ENCODE measurements at regions not wholly inside any gene's neighbourhood (a gene's known extent, or its start where the extent isn't known, plus 50 kb on each side); places are given as distances from the start of the nearest gene placed in this dataset.

DNA sequence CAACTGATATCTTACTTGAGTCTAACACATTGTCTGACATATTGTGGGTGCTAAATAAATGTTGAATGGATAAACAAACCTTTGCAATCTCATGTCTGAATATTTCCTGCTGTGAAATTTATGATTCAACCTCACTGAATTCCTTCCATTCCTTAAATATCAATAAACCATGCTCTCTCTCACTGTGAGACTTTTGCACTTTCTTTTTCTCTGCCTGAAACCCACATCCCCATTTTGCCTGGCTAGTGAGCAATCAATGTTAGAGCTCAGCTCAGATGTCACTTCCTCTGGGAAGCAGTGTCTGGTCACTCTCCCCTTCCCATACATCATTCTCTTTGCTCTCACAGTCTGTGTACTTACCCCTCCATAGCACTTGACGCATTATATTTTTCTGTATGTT, 383.7 kb upstream of the TRPC7 start:
- no peak for TF ChIP-seq TARDBP (IDR thresholded peaks at IDR 0.05)
- no peak for TF ChIP-seq FOXA1 (IDR thresholded peaks at IDR 0.05)
